ENCODE measurements at regions not wholly inside any gene's neighbourhood (a gene's known extent, or its start where the extent isn't known, plus 50 kb on each side); places are given as distances from the start of the nearest gene placed in this dataset.
A peak's percentile ranks its signal among the peaks of the same experiment; 100 is the strongest.

DNA sequence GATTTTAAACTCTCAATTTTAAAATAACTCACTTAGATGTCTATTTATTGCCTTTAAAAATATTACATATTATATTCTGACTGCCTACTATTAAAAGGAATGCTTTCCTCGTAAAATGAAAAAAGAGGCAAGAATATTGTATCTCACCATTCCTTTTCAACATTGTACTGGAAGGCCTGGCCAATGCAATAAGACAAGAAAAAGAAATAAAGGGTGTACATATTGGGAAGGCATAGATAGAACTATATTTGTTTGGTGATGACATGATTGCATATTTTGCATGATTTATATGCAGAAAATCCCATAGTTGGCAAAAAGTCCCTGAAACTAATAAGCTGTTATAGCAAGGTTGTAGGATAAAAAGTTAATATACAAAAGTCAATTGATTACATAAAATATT, 474.6 kb upstream of the ATP2B1 start:
- H3K9ac ChIP-seq (ENCODE audit: insufficient read depth in 1 of 2, low read length in 2 of 2) = no peak overlapping the region
- H3K4me3 ChIP-seq = no peak overlapping the region
- ATAC-seq (ENCODE audit: insufficient read depth, low FRiP score) (no peak), DNase-seq (no peak)
- H3K27me3 ChIP-seq (ENCODE audit: control insufficient read depth in 3 of 3, insufficient read depth in 3 of 3, low read length in 2 of 3) = no peaks in the 10 kb centered on the region
- H3K4me1 ChIP-seq (ENCODE audit: control insufficient read depth in 5 of 5, insufficient read depth in 5 of 5, low read length in 5 of 5) = no peaks in the 10 kb centered on the region
- TF ChIP-seq CTCF (IDR thresholded peaks at IDR 0.05; ENCODE audit: control extremely low read depth, extremely low read depth) = no peak
- H3K36me3 ChIP-seq (ENCODE audit: control insufficient read depth in 4 of 4, insufficient read depth in 4 of 4, low read length in 4 of 4) = no peaks in the 10 kb centered on the region
- no peak overlapping the region for H3K27ac ChIP-seq (ENCODE audit: low read depth in 1 of 2, low read length in 1 of 2)
- no peaks in the 10 kb centered on the region for H3K9me3 ChIP-seq (ENCODE audit: control insufficient read depth in 4 of 4, insufficient read depth in 3 of 4, low read length in 3 of 4)
- WGBS, 2 donors = 82 to 94% methylated on average over 1 of the region's 1 CpG

GRCh38 chr12:90181216-90181615, 472.6 kb upstream of the ATP2B1 start:
- TF ChIP-seq CTCF (IDR thresholded peaks at IDR 0.05; ENCODE audit: control extremely low read depth, extremely low read depth) = no peak
- H3K4me3 ChIP-seq = no peak overlapping the region
- ATAC-seq (ENCODE audit: insufficient read depth, low FRiP score) (no peak), DNase-seq (no peak)
- no peaks in the 10 kb centered on the region for H3K27me3 ChIP-seq (ENCODE audit: control insufficient read depth in 3 of 3, insufficient read depth in 3 of 3, low read length in 2 of 3)
- H3K36me3 ChIP-seq (ENCODE audit: control insufficient read depth in 4 of 4, insufficient read depth in 4 of 4, low read length in 4 of 4) = no peaks in the 10 kb centered on the region
- H3K9me3 ChIP-seq (ENCODE audit: control insufficient read depth in 4 of 4, insufficient read depth in 3 of 4, low read length in 3 of 4) = no peaks in the 10 kb centered on the region
- WGBS, 2 donors = 87 to 93% methylated on average over 3 of the region's 3 CpGs
- no peaks in the 10 kb centered on the region for H3K4me1 ChIP-seq (ENCODE audit: control insufficient read depth in 5 of 5, insufficient read depth in 5 of 5, low read length in 5 of 5)
- H3K9ac ChIP-seq (ENCODE audit: insufficient read depth in 1 of 2, low read length in 2 of 2) = no peak overlapping the region
- no peak overlapping the region for H3K27ac ChIP-seq (ENCODE audit: low read depth in 1 of 2, low read length in 1 of 2)

DNA sequence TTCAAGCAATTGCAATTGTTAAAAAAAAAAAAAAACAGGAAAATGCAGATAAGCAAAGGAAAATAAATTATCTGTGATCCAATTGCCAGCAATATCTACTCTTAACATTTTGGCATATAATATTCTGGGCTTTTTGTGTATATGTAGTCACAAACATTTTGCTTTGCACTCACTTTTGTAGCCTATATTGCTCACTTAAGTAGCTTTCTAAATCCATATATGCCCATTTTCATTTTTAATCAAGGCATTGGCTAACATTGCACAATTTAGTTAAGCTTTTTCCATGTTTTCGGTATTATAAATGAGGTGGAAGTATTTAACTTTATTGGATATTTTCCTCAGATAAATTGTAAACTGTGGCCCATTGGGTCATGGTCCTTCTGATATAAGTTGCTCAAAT, 466.3 kb upstream of the ATP2B1 start:
- peaks cover 0 to 8% (median 0%) of the 10 kb centered on the region in 5 donors for H3K4me1 ChIP-seq (ENCODE audit: control insufficient read depth in 5 of 5, insufficient read depth in 5 of 5, low read length in 5 of 5)
- no peak overlapping the region for H3K4me3 ChIP-seq
- H3K27ac ChIP-seq (ENCODE audit: low read depth in 1 of 2, low read length in 1 of 2) = no peak overlapping the region
- H3K9ac ChIP-seq (ENCODE audit: insufficient read depth in 1 of 2, low read length in 2 of 2) = no peak overlapping the region
- ATAC-seq (ENCODE audit: insufficient read depth, low FRiP score) (no peak), DNase-seq (peak in 2 of 3 donors; percentile 80 to 86)
- WGBS, 2 donors = 83 to 93% methylated on average over 1 of the region's 1 CpG
- no peaks in the 10 kb centered on the region for H3K27me3 ChIP-seq (ENCODE audit: control insufficient read depth in 3 of 3, insufficient read depth in 3 of 3, low read length in 2 of 3)
- H3K9me3 ChIP-seq (ENCODE audit: control insufficient read depth in 4 of 4, insufficient read depth in 3 of 4, low read length in 3 of 4) = no peaks in the 10 kb centered on the region
- no peak for TF ChIP-seq CTCF (IDR thresholded peaks at IDR 0.05; ENCODE audit: control extremely low read depth, extremely low read depth)
- H3K36me3 ChIP-seq (ENCODE audit: control insufficient read depth in 4 of 4, insufficient read depth in 4 of 4, low read length in 4 of 4) = no peaks in the 10 kb centered on the region

- Histone ChIP-seq H3K9ac (ENCODE audit: insufficient read depth in 1 of 2, low read length in 2 of 2) (no peak overlapping the region), H3K27me3 (ENCODE audit: control insufficient read depth in 3 of 3, insufficient read depth in 3 of 3, low read length in 2 of 3) (no peaks in the 10 kb centered on the region), H3K4me1 (ENCODE audit: control insufficient read depth in 5 of 5, insufficient read depth in 5 of 5, low read length in 5 of 5) (peaks cover 0 to 8% (median 0%) of the 10 kb centered on the region in 5 donors), H3K9me3 (ENCODE audit: control insufficient read depth in 4 of 4, insufficient read depth in 3 of 4, low read length in 3 of 4) (no peaks in the 10 kb centered on the region), H3K4me3 (no peak overlapping the region), H3K36me3 (ENCODE audit: control insufficient read depth in 4 of 4, insufficient read depth in 4 of 4, low read length in 4 of 4) (no peaks in the 10 kb centered on the region), H3K27ac (ENCODE audit: low read depth in 1 of 2, low read length in 1 of 2) (no peak overlapping the region)
- DNase-seq (peak in 2 of 3 donors; percentile 19 to 22), ATAC-seq (ENCODE audit: insufficient read depth, low FRiP score) (no peak)
- TF ChIP-seq CTCF (IDR thresholded peaks at IDR 0.05; ENCODE audit: control extremely low read depth, extremely low read depth) = no peak
- 65 to 77% methylated on average over 1 of the region's 1 CpG for WGBS, 2 donors
These were observed 465.5 kb upstream of the ATP2B1 start for GRCh38 chr12:90174198-90174510.

Measured in lung (tissue), 11 donors.